GM12878 (cell line): ENCODE measurements at regions not wholly inside any gene's neighbourhood (a gene's known extent, or its start where the extent isn't known, plus 50 kb on each side); places are given as distances from the start of the nearest gene placed in this dataset.

Source experiments
- ATAC-seq: fragments of 200-7000 bp; cut with Tn5 transposase; 3 replicates; pipeline ENCODE4 v1.9.1; 2020; ENCODE audit warnings: mild to moderate bottlenecking, moderate library complexity
- BruUV-seq: library from RNA; stranded (reverse); fragments of 400-500 nt; replicated peaks from 2 replicates; lab custom pipeline; 2021; lab: Mats Ljungman, UMichigan
- CTCF ChIA-PET: fragments of 300-600 bp; sonication (Branson Sonifier 250); formaldehyde crosslinking; extraction: SDS; loops from one replicate; lab custom pipeline; 2021; ENCODE audit warnings: inconsistent platforms; lab: Yijun Ruan, JAX
- POLR2A ChIA-PET: fragments of 350-600 bp; formaldehyde crosslinking; extraction: SDS; loops from one replicate; lab custom pipeline; 2021; ENCODE audit warnings: inconsistent platforms; lab: Charles Lee
- RAD21 ChIA-PET: fragments of 300-600 bp; sonication (Branson Sonifier 250); formaldehyde crosslinking; loops from one replicate; lab custom pipeline; 2023; ENCODE audit warnings: antibody characterized with exemption; ENCODE audit not compliant: unreplicated experiment; lab: Charles Lee
- SMC1A ChIA-PET: fragments of 300-600 bp; sonication (Branson Sonifier 250); formaldehyde crosslinking; loops from one replicate; lab custom pipeline; 2023; ENCODE audit not compliant: unreplicated experiment, uncharacterized antibody; lab: Charles Lee
- DNase-seq: peaks from one replicate; pipeline ENCODE4 v3.0.0-alpha.2; 2011; ENCODE audit warnings: low read depth, low spot score
- FAIRE-seq: peaks from 3 replicates; lab custom pipeline; 2011; peaks lifted over from hg19 to GRCh38; lab: Jason Lieb, UNC
- H2AFZ ChIP-seq: 2 replicates; pipeline ENCODE4 v1.6.0; 2011; ENCODE audit warnings: low read depth, low read length, control low read depth; ENCODE audit not compliant: control insufficient read depth
- H3K27ac ChIP-seq: 2 replicates; pipeline ENCODE4 v1.5.1; 2011; ENCODE audit warnings: control low read depth; ENCODE audit not compliant: control insufficient read depth, insufficient read depth
- H3K27me3 ChIP-seq, 2 experiments: replicated peaks in 1 of 2; 2 replicates each; pipeline versions ENCODE4 v1.6.0 to v1.6.1; 2011; ENCODE audit warnings: low read length in 1 of 2; ENCODE audit not compliant: control insufficient read depth in 2 of 2, insufficient read depth in 2 of 2
- H3K36me3 ChIP-seq, 2 experiments: 2 replicates each; pipeline ENCODE4 v1.5.1; 2011; ENCODE audit warnings: low read length in 1 of 2; ENCODE audit not compliant: control insufficient read depth in 2 of 2, insufficient read depth in 2 of 2
- H3K4me1 ChIP-seq: 2 replicates; pipeline ENCODE4 v1.6.1; 2011; ENCODE audit warnings: mild to moderate bottlenecking, low read length, moderate library complexity, mixed read lengths; ENCODE audit not compliant: control insufficient read depth, insufficient read depth
- H3K4me2 ChIP-seq: 2 replicates; pipeline ENCODE4 v1.6.0; 2011; ENCODE audit warnings: control low read depth; ENCODE audit not compliant: control insufficient read depth, insufficient read depth
- H3K4me3 ChIP-seq: fragments of 200-600 bp; sonication (generic); 2 replicates; pipeline ENCODE4 v1.5.1; 2016
- H3K79me2 ChIP-seq: 2 replicates; pipeline ENCODE4 v1.6.0; 2011; ENCODE audit warnings: low read length; ENCODE audit not compliant: control insufficient read depth, insufficient read depth
- H3K9ac ChIP-seq: 2 replicates; pipeline ENCODE4 v1.8.0; 2011; ENCODE audit warnings: low read length, control low read depth, mixed read lengths; ENCODE audit not compliant: control insufficient read depth, insufficient read depth
- H3K9me3 ChIP-seq: replicated peaks from 3 replicates; pipeline ENCODE4 v1.5.1; 2011; ENCODE audit warnings: mild to moderate bottlenecking, low read length; ENCODE audit not compliant: control insufficient read depth, insufficient read depth
- H4K20me1 ChIP-seq: 2 replicates; pipeline ENCODE4 v1.6.0; 2011; ENCODE audit not compliant: control insufficient read depth, insufficient read depth
- ATF7 ChIP-seq: fragments of 450-650 bp; IDR thresholded peaks from 2 replicates; pipeline ENCODE4 v1.6.1; 2016; ENCODE audit warnings: low read depth, mild to moderate bottlenecking
- BACH1 ChIP-seq: fragments of 450-650 bp; IDR thresholded peaks from 2 replicates; pipeline ENCODE4 v1.6.1; 2017; ENCODE audit warnings: mild to moderate bottlenecking, borderline replicate concordance
- CBFB ChIP-seq: IDR thresholded peaks from 2 replicates; pipeline ENCODE4 v1.6.1; 2016; ENCODE audit warnings: antibody characterized with exemption, low read depth
- ESRRA ChIP-seq: IDR thresholded peaks from 2 replicates; pipeline ENCODE4 v1.6.1; 2012; ENCODE audit warnings: mild to moderate bottlenecking, low read length, improper control_type of control experiment
- HDGF ChIP-seq: fragments of 450-650 bp; IDR thresholded peaks from 2 replicates; pipeline ENCODE4 v1.6.1; 2016; ENCODE audit warnings: antibody characterized with exemption
- IKZF2 ChIP-seq, 2 experiments: fragments of 450-650 bp; IDR thresholded peaks; 2 replicates each; pipeline ENCODE4 v1.6.1; 2017; ENCODE audit warnings: mild to moderate bottlenecking in 2 of 2, moderate library complexity in 2 of 2
- JUNB ChIP-seq: IDR thresholded peaks from 2 replicates; pipeline ENCODE4 v1.6.1; 2016; ENCODE audit warnings: antibody characterized with exemption, mild to moderate bottlenecking
- KAT2A ChIP-seq: conservative IDR thresholded peaks from 2 replicates; pipeline ENCODE4 v1.6.1; 2011; ENCODE audit warnings: low read depth, low read length; ENCODE audit not compliant: control insufficient read depth
- NBN ChIP-seq: fragments of 450-650 bp; IDR thresholded peaks from 2 replicates; pipeline ENCODE4 v1.6.1; 2016
- NFIC ChIP-seq: IDR thresholded peaks from 2 replicates; pipeline ENCODE4 v1.6.1; 2012; ENCODE audit warnings: low read depth, mild to moderate bottlenecking, inconsistent platforms, low read length, moderate library complexity
- POLR2AphosphoS2 ChIP-seq: IDR thresholded peaks from 2 replicates; pipeline ENCODE4 v1.6.1; 2011; ENCODE audit warnings: low read depth, mild to moderate bottlenecking, low read length, improper control_type of control experiment, moderate library complexity
- RAD51 ChIP-seq: fragments of 450-650 bp; IDR thresholded peaks from 2 replicates; pipeline ENCODE4 v1.6.1; 2016; ENCODE audit warnings: moderate library complexity, mild to moderate bottlenecking, inconsistent platforms
- RFX5 ChIP-seq: IDR thresholded peaks from 2 replicates; pipeline ENCODE4 v1.6.1; 2011; ENCODE audit warnings: low read depth, low read length, improper control_type of control experiment
- TCF3 ChIP-seq: IDR thresholded peaks from 2 replicates; pipeline ENCODE4 v1.6.1; 2012; ENCODE audit warnings: low read depth, mild to moderate bottlenecking, low read length, borderline replicate concordance; ENCODE audit not compliant: insufficient read depth
- ZBTB40 ChIP-seq: fragments of 450-650 bp; IDR thresholded peaks from 2 replicates; pipeline ENCODE4 v1.6.1; 2016; ENCODE audit warnings: mild to moderate bottlenecking, moderate library complexity, borderline replicate concordance
- WGBS: methylation state at CpG from one replicate; pipeline ENCODE4 v1.1.6; 2016; ENCODE audit warnings: low lambda C conversion rate; ENCODE audit not compliant: insufficient replicate concordance, insufficient coverage; ENCODE audit errors: missing lambda C conversion rate; 5-methylcytosine and 5-hydroxymethylcytosine counted together
- in situ Hi-C: fragments of 300-500 bp; cut with MboI; formaldehyde crosslinking; loops from 9 replicates; pipeline ENCODE4 v1.14.3; 2018; ENCODE audit warnings: mixed read lengths
- intact Hi-C: fragments of 100-400 bp; cut with micrococcal nuclease; formaldehyde crosslinking; loops from one replicate; pipeline ENCODE4 v1.14.2; 2022; ENCODE audit not compliant: unreplicated experiment

DNA sequence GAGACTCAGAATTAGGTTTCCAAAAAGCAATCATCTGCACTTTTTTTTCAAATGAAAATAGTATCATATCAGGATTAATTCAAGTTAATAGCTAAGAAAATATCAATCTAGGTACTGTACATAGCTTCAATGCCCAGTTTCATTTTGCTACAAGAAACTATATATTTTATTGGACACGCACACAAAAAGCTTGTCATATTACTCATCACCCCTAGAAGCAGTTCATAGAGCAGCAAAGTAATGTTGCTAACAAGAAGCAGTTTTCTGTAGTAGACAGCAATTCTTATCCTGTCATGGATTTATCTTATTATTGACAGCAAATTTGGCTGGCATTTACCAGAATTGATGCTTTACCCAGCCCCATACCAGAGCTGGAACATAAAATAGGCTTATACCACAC is 52.3 kb upstream of the LSM6 start:
- in situ Hi-C loops = no loop called here
- peak overlapping the region; percentile 54 for H2AFZ ChIP-seq
- FAIRE-seq = no peak
- no peaks in the 10 kb centered on the region for H4K20me1 ChIP-seq
- no peak for DNase-seq
- CTCF ChIA-PET = interaction anchor here (1.1 to 2.3 kb wide), 4 partner anchors 11 to 31 kb away, joined by 3 to 11 read pairs (median 4); no protein-coding TSS in a partner anchor
- no TSS peak for BruUV-seq
- TF ChIP-seq KAT2A (no peak), JUNB (0 out of 2 replicates have a peak, but pooled peaks have one; percentile 18), HDGF (no peak)
- no peak overlapping the region for H3K9ac ChIP-seq
- RAD21 ChIA-PET = interaction anchor here (1.1 to 2.8 kb wide), 4 partner anchors 23 to 94 kb away, joined by 3 to 9 read pairs (median 4); no protein-coding TSS in a partner anchor
- no peaks in the 10 kb centered on the region for H3K36me3 ChIP-seq
- no peaks in the 10 kb centered on the region; the same call in 2 of the 3 replicates for H3K9me3 ChIP-seq
- peaks cover 8% of the 10 kb centered on the region for H3K4me1 ChIP-seq
- H3K4me3 ChIP-seq = no peak overlapping the region
- no peaks in the 10 kb centered on the region for H3K79me2 ChIP-seq
- H3K27ac ChIP-seq = no peak overlapping the region
- peak; percentile 62 for ATAC-seq
- H3K27me3 ChIP-seq = no peaks in the 10 kb centered on the region
- intact Hi-C loops = no loop called here
- peak overlapping the region; percentile 28 for H3K4me2 ChIP-seq
- 4% methylated on average over 1 of the region's 1 CpG for WGBS
- POLR2A ChIA-PET = interaction anchor here (0.6 to 1.4 kb wide), 3 partner anchors 13 to 570 kb away, joined by 3 read pairs; no protein-coding TSS in a partner anchor
- SMC1A ChIA-PET = interaction anchor here (0.6 to 3.3 kb wide), 6 partner anchors 11 to 75 kb away, joined by 3 to 13 read pairs (median 3); no protein-coding TSS in a partner anchor

- BruUV-seq = no TSS peak
- POLR2A ChIA-PET = interaction anchor here (0.7 kb wide), 1 partner anchor 87 kb away, joined by 4 read pairs; no protein-coding TSS in a partner anchor
- no peaks in the 10 kb centered on the region for H3K36me3 ChIP-seq
- RAD21 ChIA-PET = interaction anchor here (1.1 to 1.5 kb wide), 3 partner anchors 10 to 93 kb away, joined by 3 to 4 read pairs (median 3); no protein-coding TSS in a partner anchor
- 77% methylated on average over 6 of the region's 6 CpGs for WGBS
- SMC1A ChIA-PET = interaction anchor here (0.7 to 3.3 kb wide), 3 partner anchors 8 to 129 kb away, joined by 3 to 13 read pairs (median 3); no protein-coding TSS in a partner anchor
- H3K79me2 ChIP-seq = no peaks in the 10 kb centered on the region
- in situ Hi-C loops (no loop called here), intact Hi-C loops (no loop called here)
- no peak overlapping the region for H3K9ac ChIP-seq
- H3K4me1 ChIP-seq = peaks cover 8% of the 10 kb centered on the region
- no peak overlapping the region for H3K4me3 ChIP-seq
- peak overlapping the region; percentile 72 for H2AFZ ChIP-seq
- CTCF ChIA-PET = interaction anchor here (1.0 kb wide), 1 partner anchor 27 kb away, joined by 5 read pairs; no protein-coding TSS in a partner anchor
- TF ChIP-seq BACH1 (no peak), NFIC (no peak), IKZF2 (IDR thresholded peaks at IDR 0.05) (no peak), HDGF (no peak), ZBTB40 (no peak), ESRRA (no peak), RFX5 (no peak), CBFB (no peak), ATF7 (no peak), POLR2AphosphoS2 (no peak), RAD51 (no peak), JUNB (no peak), TCF3 (no peak), NBN (no peak)
- H4K20me1 ChIP-seq = no peaks in the 10 kb centered on the region
- H3K9me3 ChIP-seq = no peaks in the 10 kb centered on the region; the same call in 2 of the 3 replicates
- H3K27ac ChIP-seq = no peak overlapping the region
- H3K27me3 ChIP-seq = no peaks in the 10 kb centered on the region
- ATAC-seq (no peak; the same call in 2 of the 3 replicates), FAIRE-seq (no peak), DNase-seq (no peak)
- peak overlapping the region; percentile 27; the same call in 1 of the 2 replicates for H3K4me2 ChIP-seq
Measured at GRCh38 chr4:146122398-146122797, 53.1 kb upstream of the LSM6 start.
